ENCODE measurements at regions not wholly inside any gene's neighbourhood (a gene's known extent, or its start where the extent isn't known, plus 50 kb on each side); places are given as distances from the start of the nearest gene placed in this dataset.
"Not testable (repeated sequence)": the region's sequence is repeated elsewhere in the genome, so short reads cannot be mapped to it uniquely, and the experiment has no call there.

DNA sequence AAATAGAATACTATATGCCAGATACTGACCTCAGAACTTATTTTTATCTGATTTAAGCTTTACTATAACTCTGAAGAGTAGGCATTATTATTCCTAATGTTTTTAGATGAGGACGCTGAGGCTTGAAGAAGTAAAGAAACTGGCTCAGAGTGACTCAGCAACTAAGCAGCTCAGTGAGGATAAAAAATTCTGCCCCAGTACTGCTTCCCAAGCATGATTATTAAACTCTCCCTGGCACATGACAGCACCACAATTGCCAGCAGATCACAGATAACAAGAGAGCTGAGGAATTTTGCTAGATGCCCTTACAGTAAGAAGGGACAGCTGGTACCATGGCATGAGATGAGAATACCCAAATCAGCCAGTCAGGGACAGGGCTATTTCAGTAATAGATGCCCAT, 219.4 kb downstream of the NKX6-1 start:
- no peak for DNase-seq (ENCODE audit: low read depth)

DNA sequence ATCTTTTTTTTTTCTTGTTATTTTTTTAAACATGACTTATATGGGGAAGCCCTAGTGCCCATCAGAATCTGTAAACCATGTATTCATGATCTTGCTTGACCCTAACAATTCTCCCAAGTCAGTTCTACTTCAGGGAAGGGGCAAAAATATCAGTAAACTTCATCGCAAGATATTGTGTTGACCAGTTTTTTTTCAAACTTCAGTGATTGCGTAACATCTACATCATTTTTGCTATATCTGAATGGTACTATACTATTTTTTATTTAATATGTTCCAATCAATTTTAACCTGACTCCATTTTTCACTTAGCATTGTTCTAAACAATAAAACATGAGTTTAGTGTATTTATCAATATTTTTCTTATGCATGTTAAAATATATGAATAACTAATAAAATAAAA, 221.2 kb downstream of the NKX6-1 start:
- no peak for DNase-seq (ENCODE audit: low read depth)

DNA sequence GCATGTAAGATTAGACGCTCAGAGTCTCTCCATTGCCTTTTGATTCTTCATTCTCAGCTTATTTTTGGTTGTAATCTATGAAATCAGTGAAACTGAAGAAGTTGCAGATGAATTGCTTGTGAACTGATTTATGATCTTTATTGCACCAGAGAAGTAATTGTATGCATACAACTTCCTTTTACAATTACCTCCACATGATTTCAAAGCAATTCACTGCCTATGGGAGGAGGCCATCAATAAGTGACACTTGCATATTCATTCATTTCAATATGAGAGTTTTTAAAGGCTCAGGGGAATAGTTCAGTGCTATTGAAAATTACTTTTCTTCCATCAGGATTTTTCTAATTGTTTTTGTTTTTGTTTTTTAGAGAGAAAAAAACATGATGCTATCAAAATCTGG, 222.3 kb downstream of the NKX6-1 start:
- no peak for DNase-seq (ENCODE audit: low read depth)

DNA sequence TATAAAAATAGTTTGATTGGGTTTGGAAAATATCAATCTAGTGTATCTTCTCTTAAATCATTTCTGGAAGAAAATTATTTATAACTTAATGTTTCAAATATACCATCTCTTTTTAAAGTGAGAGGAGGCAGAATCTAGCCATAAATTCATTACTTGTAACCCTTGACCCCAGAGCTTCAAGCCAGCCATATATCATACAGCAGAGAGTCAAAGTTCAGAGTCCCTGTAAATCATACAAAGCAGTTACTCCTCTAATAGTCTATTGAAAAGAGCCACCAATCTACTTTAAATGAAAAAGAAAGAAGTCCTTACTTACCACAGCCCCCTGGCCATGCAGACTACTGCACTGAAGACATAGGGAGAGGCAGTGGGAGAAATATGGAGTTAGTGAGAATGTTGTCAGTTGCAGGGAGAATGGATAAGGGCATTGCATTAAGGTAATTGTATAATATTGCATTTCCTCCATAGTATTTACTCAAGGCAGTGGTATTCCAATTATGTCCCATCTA, 229.5 kb downstream of the NKX6-1 start:
- no peak for DNase-seq (ENCODE audit: low read depth)

DNA sequence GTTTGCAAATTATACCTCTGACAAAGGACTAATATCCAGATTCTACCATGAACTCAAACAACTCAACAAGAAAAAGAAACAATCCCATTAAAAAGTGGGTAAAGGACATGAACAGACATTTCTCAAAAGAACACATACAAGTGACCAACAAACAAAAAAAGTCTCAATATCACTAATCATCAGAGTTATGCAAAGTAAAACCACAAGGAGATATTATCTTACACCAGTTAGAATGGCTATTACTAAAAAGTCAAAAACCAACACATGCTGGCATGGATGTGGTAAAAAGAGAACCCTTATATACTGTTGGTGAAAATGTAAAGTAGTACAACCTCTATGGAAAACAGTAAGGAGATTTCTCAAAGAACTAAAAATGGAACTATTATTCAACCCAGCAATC, 234.4 kb downstream of the NKX6-1 start:
- DNase-seq (ENCODE audit: low read depth), result no peak

DNA sequence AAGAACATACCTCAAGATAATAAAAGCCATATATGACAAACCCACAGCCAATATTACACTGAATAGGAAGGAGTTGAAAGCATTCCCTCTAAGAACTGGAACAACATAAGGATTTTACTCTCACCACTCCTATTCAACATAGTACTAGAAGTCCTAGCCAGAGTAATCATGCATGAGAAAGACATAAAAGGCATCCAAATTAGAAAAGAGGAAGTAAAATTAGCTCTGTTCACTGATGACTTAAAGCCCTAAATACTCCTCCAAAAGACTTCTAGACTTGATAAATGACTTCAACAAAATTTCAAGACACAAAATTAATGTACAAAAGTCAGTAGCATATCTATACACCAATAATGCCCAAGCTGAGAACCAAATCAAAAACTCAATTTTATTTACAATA, 235.7 kb downstream of the NKX6-1 start:
- no peak for DNase-seq (ENCODE audit: low read depth)

DNA sequence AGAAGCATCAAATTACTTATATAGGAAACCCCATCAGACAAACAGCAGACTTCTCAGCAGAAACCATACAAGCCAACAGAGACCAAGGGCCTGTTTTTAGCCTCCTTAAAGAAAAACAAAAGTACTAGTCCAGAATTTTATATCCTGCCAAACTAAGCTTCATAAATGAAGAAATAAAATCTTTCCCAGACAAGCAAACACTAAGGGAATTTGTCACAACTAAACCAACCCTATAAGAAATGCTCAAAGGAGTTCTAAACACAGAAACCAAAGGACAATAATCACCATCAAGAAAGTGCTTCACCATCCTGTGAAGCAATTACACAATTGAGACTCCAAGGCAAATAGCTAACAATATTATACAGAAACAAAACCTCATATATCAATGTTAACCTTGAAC, 238.6 kb downstream of the NKX6-1 start:
- DNase-seq (ENCODE audit: low read depth), result no peak

DNA sequence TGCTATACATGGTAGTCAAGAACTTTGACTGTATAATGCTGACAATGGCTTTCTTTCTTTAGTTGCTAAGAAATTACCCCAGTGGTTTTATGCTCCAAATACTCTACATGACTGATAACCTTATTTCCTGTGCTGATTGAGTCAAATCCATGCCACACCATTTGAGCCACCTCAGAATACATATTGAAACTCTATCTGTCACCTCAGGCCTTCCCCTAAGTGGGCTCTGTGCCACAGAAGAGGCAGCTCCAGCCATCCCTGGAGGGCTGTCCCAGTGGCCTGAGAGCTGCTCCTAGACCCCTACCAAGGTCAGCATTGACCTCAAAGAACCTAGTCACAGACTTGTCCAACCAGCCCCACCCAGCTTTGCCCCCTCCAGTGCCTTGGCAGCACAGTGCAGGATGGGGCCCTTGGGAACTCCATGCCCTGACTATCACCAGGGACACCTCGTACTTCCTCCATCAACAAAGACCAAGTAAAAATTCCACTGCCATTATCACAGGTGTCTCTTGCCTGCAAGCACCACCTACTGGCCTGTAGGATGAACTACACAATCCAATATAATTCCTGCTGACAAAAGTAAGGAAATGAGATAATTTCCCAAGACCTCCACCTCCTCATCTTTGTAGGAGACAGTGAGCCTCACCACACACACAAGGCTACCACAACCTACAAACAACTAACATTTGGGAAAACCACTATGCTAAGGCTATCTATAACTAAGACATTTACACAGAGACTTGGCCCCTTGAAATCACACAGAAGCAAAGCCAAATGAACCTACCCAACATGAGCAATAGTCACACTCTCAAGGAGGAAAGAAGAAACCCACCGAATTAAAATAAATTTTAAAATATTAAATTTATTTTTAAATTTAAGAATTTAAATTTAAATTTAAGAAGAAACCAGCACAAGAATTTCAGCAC, 239.9 kb downstream of the NKX6-1 start:
- no peak for DNase-seq (ENCODE audit: low read depth)

DNA sequence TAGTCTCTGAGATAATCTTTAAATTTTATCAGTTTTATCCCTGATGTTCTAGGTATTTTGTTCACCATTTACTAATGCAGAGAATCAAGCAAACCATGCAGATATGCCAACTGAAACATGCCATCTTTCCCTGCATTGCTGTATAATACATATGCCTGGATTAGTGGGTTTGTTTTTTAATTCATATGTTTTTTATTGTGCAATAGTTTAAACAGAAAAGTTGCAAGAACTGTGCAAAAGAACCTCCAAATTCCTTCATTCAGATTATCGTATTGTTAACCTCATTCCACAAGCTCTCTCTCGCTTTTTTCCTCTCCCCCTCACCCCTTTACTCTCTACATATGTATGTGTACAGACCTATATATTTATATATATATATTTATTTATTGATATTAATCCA, 244.6 kb downstream of the NKX6-1 start:
- DNase-seq (ENCODE audit: low read depth), result no peak

DNA sequence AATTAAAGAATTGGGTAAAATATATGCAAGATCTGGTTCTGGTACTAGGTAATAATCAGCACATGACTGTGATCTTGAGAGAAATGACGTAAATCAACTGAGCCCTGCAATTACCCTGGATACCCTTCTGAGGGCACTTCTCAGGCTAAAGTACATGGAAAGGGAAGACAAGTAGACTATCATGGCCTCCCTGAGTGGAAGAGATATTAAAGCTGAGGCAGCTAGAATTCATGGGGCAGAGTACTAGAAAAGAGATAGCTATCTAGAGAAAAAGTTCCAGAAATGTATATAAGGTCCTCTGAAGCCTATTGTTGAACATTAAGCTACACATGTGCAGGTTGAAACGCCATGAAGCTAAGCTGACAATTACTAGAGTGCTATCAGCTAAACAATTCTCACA, 249.6 kb downstream of the NKX6-1 start:
- DNase-seq (ENCODE audit: low read depth), result no peak

DNA sequence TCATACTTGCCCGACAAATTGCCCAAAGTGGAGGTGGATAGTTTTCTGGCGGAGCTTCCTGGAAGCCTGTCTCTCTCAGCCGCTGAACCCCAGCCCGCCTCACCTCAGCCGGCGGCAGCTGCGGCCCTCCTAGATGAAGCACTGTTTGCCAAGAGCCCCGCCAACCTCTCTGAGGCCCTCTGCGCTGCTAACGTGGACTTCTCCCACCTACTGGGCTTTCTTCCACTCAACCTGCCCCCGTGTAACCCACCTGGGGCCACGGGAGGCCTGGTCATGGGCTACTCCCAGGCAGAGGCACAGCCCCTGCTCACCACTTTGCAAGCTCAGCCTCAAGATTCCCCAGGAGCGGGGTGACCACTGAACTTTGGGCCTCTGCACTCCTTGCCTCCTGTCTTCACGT, 254.1 kb downstream of the NKX6-1 start:
- DNase-seq (ENCODE audit: low read depth), result not testable (repeated sequence)

DNA sequence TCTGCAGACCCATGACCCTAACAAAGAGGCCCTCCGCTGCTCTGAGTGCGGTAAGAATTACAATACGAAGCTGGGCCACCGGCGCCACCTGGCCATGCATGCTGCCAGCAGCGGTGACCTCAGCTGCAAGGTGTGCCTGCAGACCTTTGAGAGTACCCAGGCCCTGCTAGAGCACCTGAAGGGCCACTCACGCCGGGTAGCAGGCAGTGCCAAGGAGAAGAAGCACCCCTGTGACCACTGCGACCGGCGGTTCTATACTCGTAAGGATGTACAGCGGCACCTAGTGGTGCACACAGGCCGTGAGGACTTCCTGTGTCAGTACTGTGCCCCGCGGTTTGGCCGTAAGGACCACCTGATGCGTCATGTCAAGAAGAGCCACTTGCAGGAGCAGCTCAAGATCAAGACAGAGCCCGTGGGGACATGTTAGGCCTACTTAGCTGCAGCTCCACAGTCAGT, 254.7 kb downstream of the NKX6-1 start:
- not testable (repeated sequence) for DNase-seq (ENCODE audit: low read depth)

DNA sequence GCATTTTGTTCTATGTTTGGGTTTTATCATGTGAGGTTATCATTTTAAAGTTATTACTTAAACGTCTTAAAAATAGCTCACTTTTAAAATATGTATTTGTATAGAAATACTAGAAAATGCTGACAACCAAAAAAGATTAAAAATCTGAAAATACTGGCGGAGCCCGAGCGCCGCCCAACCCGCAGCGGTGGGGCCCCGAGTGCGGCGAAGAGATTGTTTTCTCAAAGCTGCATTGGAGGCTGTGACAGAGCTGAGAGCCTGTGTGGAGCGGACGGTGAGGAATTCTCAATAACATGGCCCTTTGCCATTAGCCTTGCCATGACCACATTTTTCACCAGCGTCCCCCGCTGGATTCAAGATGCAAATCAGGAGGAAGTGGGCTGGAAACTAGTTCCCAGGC, 255.4 kb downstream of the NKX6-1 start:
- DNase-seq (ENCODE audit: low read depth), result no peak

DNA sequence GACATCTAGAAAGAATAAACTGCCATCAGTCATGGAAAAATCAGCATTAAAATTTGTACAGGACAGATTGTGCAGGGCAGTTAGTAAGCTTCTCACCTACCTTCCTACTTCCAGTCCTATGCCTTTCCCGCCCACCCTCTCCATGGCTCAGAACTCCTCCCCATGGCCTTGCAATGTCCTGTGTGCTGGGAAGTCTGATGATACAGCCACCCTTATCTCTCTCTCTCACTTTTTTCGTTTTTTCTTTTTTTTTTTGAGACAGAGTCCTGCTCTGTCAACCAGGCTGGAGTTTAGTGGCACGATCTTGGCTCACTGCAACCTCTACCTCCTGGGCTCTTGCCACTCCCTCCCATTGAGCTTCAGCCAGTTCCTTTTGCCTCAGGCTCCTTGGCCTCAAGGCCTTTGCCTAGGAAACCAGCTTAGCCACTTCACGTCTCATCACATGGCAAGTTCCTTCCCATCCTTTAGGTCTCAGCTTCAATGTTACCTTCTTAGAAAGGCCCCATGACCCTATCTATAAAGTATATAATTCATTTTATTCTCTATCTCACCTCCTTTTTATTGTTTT, 259.7 kb downstream of the NKX6-1 start:
- DNase-seq (ENCODE audit: low read depth), result no peak

DNA sequence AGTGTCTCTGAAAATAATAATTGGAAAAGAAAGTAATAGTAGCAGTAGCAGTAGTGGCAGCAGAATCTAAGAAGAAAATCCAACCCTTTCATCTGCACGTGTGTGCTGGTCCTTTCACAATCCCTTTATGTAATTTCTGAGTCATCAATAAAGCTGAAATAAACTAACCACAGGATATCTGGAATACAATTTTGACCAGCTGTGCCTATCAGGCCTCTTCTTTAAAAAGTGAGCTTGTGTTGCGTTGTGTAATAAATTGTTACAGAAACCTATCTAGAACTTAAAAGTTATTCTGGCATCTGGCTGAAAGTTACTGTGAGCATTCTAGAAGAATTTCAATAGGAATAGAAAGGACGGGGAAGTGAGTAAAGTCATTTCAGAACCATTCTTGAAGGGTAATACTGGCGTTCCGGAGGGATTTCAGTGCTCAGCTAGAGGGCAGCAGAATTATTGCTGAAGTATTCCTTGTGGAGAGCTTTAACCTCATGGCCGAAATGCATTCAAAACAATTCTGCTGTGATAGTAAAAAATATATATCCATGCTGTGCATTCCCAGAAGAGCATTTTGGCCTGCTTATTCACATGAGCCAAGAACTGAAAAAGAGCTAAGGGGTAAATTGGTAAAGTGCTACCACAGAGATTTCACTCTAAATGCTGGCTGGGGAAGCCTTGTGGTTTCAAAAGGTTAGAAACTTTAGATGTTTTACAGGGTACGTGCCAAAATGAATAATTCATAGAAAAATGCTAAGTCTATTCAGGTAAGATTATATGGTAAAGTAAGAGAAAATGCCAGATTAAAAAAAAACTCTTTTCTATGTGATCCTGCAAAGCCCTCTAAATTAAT, 260.6 kb downstream of the NKX6-1 start:
- DNase-seq (ENCODE audit: low read depth), result peak; percentile 78

DNA sequence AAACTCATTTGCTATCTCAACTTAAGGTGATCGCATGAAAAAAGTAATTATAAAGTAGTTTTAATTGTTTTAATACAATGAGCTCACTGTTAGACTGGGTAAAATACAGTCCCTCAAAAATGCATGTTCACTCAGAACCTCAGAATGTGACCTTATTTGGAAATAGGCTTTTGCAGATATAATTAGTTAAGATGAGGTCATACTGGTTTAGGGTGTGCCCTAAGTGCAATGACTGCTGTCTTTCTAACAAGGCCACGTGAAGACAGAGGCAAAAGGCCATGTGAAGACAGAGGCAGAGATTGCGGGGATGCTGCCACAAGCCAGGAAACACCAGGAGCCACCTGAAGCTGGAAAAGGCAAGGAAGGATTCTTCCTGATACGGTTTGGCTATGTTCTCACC, 262.1 kb downstream of the NKX6-1 start:
- peak; percentile 23 for DNase-seq (ENCODE audit: low read depth)

DNA sequence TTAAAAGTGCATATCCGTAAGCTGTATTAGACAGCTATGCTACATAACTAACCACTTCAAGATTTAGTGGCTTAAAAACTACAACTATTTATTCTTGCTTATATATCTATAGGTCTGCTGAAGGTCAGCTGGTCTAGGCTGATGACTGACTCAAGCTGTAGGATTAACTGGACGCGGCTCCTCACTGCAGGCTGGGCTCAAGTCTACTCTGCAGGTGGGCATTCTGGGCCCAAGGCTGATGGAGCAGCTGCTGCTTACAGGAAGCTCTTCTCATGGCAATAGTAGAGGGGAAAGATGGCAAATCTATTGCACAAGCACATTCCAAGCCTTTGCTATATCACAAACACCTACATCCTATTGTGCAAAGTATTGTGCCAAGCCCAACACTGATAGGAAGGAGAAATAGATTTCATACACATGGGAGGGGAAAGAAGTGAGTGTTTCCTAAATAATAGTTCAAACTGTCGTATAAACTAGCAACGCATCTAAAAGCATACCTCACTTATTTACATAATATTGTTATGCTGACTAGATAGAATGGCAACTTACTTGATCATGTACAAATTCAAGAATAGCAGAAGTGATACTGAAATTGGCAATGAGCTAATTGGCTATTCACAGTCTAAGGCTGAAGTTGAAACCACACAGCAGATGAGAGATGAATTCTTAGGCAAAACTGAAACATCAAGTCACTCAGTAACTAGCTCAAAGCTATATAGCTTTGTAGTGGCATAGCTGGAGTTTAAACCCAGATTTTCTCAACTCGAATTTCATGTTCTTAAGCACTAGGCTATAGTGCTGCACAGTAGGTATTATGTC, 263.8 kb downstream of the NKX6-1 start:
- no peak for DNase-seq (ENCODE audit: low read depth)

DNA sequence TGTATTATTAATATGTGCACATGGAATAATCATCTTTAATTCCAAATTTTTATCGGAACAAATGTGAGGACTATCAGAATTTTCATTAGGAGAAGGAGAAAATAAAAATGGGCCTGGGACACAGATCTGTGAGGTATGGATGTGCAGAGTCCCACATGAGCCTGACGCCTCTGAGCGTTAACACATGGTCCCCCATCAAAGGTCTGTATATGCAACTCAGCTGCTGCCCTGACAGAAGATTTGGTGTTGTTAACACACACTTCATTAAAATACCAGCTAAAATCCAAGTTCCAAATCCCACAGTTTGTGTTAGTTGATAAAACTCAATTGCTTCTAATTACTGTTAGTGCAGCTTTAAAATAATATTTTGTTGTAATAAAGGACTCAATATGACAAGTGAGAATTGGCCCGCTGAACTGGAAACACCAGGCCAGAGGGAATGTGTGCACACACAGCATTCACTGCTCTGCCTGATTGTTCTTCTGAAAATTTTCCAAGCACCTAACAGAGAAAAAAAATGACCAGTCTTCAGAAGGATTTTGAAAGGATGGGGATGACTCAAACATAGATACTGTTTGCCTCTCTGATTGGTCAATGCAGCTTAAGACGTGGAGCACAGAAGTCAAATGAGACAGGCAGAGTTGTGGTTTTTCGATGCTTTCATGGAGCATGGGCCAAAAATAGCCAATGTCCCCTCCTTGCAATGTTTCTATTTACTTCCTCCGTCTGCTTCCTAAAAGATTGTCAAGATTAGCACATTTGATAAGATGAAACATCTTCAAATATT, 266.6 kb downstream of the NKX6-1 start:
- DNase-seq (ENCODE audit: low read depth), result no peak

DNA sequence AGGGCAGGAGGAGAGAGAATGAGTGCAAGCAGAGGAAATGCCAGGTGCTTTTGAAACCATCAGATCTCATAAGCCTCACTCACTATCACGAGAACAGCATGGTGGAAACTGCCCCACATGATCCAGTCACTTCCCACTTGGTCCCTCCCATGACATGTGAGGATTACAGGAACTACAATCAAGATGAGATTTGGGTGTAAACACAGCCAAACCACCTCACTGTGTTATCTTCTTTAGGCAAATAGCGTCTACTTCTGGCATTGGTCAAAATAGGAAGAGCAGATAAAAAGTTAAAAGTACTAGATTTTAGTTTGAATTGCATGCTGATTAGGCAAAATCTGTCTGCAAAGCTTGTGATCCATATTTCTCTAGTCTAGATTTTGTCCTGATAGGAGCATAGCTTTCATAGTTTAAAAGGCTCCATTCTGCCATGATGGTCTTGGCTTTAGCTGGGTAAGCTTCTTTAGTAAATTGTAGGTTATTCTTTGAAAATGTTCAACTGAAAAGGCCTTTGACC, 267.5 kb downstream of the NKX6-1 start:
- no peak for DNase-seq (ENCODE audit: low read depth)

DNA sequence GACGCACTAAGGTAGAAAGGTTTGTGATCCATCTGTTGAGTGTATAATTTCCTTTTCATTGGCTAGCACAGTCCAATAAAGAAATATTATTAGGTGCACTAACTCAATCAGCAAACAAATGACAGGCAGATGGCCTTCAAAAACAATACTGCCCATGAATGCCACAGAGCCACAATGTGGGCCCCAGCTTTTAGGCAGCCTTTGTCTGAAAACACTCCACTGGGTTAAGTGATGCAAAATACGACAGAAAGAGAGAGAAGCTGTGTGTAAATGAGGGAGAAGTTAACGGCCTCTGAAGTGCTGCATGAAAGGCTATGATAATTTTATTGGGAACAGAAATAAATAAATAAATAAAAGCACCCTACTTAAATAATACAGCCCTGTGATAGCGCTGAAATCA, 274.6 kb downstream of the NKX6-1 start:
- no peak for DNase-seq (ENCODE audit: low read depth)

DNA sequence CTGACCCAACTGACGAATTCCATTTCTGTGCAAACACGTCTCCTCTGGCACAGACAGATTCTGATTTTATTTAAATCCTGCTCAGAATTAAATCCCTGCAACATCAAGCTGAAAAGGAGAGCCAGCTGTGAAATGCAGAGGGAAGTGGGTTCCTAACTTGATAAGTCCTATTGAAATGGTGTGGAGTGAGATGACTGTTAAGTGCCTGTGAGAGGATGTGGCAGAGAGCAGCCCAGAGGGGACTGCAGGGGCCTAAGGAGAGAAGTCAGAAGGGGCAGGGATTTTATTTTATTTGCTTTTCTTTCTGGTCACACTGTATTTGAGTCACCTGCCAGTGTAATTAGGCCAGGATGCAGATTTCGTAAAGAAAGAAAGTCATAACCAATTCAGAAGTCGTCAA, 277.4 kb downstream of the NKX6-1 start:
- no peak for DNase-seq (ENCODE audit: low read depth)

All from HS-5 (cell line).